H1 (cell line): ENCODE measurements at regions not wholly inside any gene's neighbourhood (a gene's known extent, or its start where the extent isn't known, plus 50 kb on each side); places are given as distances from the start of the nearest gene placed in this dataset.

Experiments used
- CTCF ChIA-PET: fragments of 300-600 bp; sonication (Branson Sonifier 250); formaldehyde crosslinking; loops from one replicate; lab custom pipeline; 2021; ENCODE audit not compliant: partially characterized antibody; lab: Charles Lee
- POLR2A ChIA-PET: fragments of 300-600 bp; sonication (Branson Sonifier 250); formaldehyde crosslinking; loops from one replicate; lab custom pipeline; 2021; ENCODE audit warnings: inconsistent platforms; ENCODE audit not compliant: partially characterized antibody; lab: Charles Lee
- DNase-seq, 2 experiments: peaks; one replicate each; pipeline versions ENCODE4 v3.0.0 to v3.0.0-alpha.2; 2010 to 2022; ENCODE audit warnings: low spot score in 2 of 2, low read depth in 1 of 2, mixed read lengths in 1 of 2
- FAIRE-seq: peaks from 2 replicates; lab custom pipeline; 2011; peaks lifted over from hg19 to GRCh38; lab: Jason Lieb, UNC
- H2AFZ ChIP-seq: 2 replicates; pipeline ENCODE4 v1.8.1; 2012; ENCODE audit warnings: low read length, inconsistent platforms
- H2AK5ac ChIP-seq: 2 replicates; pipeline ENCODE4 v1.6.1; 2013; ENCODE audit warnings: low read depth, low read length
- H2BK120ac ChIP-seq: replicated peaks from 2 replicates; pipeline ENCODE3; 2013; ENCODE audit warnings: low read depth, low read length, inconsistent platforms
- H2BK12ac ChIP-seq: 2 replicates; pipeline ENCODE4 v1.6.1; 2013; ENCODE audit warnings: low read depth, low read length
- H2BK15ac ChIP-seq: 2 replicates; pipeline ENCODE4 v1.6.1; 2013; ENCODE audit warnings: low read length
- H2BK20ac ChIP-seq: 2 replicates; pipeline ENCODE4 v1.6.1; 2013; ENCODE audit warnings: low read length
- H2BK5ac ChIP-seq: 2 replicates; pipeline ENCODE4 v1.6.1; 2013; ENCODE audit warnings: low read depth, low read length
- H3K14ac ChIP-seq: 2 replicates; pipeline ENCODE4 v1.6.1; 2013; ENCODE audit warnings: inconsistent platforms; ENCODE audit not compliant: insufficient read length
- H3K18ac ChIP-seq: 2 replicates; pipeline ENCODE4 v1.6.1; 2013; ENCODE audit warnings: low read length; ENCODE audit errors: extremely low read depth
- H3K23ac ChIP-seq: 2 replicates; pipeline ENCODE4 v1.6.1; 2013; ENCODE audit warnings: inconsistent platforms; ENCODE audit not compliant: insufficient read length
- H3K23me2 ChIP-seq: 2 replicates; pipeline ENCODE4 v1.6.1; 2013; ENCODE audit warnings: low read depth, low read length
- H3K27ac ChIP-seq: 2 replicates; pipeline ENCODE4 v1.6.1; 2011; ENCODE audit warnings: low read depth, low read length, inconsistent platforms
- H3K27me3 ChIP-seq, 4 experiments: replicated peaks in 1 of 4; 1 replicate in 1 of 4; 2 replicates in 3 of 4; pipeline versions ENCODE4 v1.6.1 to v1.8.1; 2011 to 2013; ENCODE audit warnings: low read length in 3 of 4, mild to moderate bottlenecking in 3 of 4, inconsistent platforms in 2 of 4, mixed read lengths in 2 of 4, moderate library complexity in 1 of 4; ENCODE audit not compliant: control insufficient read depth in 3 of 4, insufficient read depth in 3 of 4; ENCODE audit errors: extremely low read depth in 1 of 4
- H3K36me3 ChIP-seq, 4 experiments: 2 replicates each; pipeline versions ENCODE4 v1.6.1 to v1.8.1; 2011 to 2013; ENCODE audit warnings: mild to moderate bottlenecking in 4 of 4, low read length in 3 of 4, moderate library complexity in 2 of 4, control low read depth in 1 of 4, inconsistent platforms in 1 of 4; ENCODE audit not compliant: insufficient read depth in 4 of 4, control insufficient read depth in 2 of 4
- H3K4ac ChIP-seq: replicated peaks from 2 replicates; pipeline ENCODE3; 2013; ENCODE audit warnings: low read length, low read depth, mixed read lengths, inconsistent platforms; ENCODE audit not compliant: insufficient read length
- H3K4me1 ChIP-seq, 4 experiments: replicated peaks in 1 of 4; 1 replicate in 1 of 4; 2 replicates in 3 of 4; pipeline versions ENCODE4 v1.6.1 to v1.8.1; 2011 to 2013; ENCODE audit warnings: low read length in 3 of 4, inconsistent platforms in 2 of 4, mixed read lengths in 1 of 4; ENCODE audit not compliant: insufficient read depth in 4 of 4, control insufficient read depth in 3 of 4
- H3K4me2 ChIP-seq, 2 experiments: 2 replicates each; pipeline versions ENCODE4 v1.6.1 to v1.8.1; 2011 to 2013; ENCODE audit warnings: low read depth in 2 of 2, low read length in 2 of 2, control low read depth in 1 of 2, inconsistent platforms in 1 of 2, mild to moderate bottlenecking in 1 of 2; ENCODE audit not compliant: insufficient read depth in 1 of 2
- H3K4me3 ChIP-seq, 4 experiments: fragments of 200-600, 300-600 bp in 1 of 4; sonication (generic), shearing (Covaris generic), sonication (Bioruptor Twin) in 1 of 4; 2 replicates each; pipeline versions ENCODE4 v1.5.1 to v1.8.1; 2011 to 2016; ENCODE audit warnings: low read length in 4 of 4, low read depth in 3 of 4, control low read depth in 2 of 4, inconsistent platforms in 2 of 4, mild to moderate bottlenecking in 2 of 4, mixed read lengths in 1 of 4, moderate library complexity in 1 of 4; ENCODE audit not compliant: insufficient read depth in 2 of 4; ENCODE audit errors: extremely low read depth in 1 of 4
- H3K56ac ChIP-seq: replicated peaks from 2 replicates; pipeline ENCODE3; 2013; ENCODE audit warnings: low read depth, mild to moderate bottlenecking, mixed read lengths, low read length, inconsistent platforms; ENCODE audit not compliant: insufficient read length
- H3K79me1 ChIP-seq: 2 replicates; pipeline ENCODE4 v1.6.1; 2013; ENCODE audit warnings: low read depth, low read length, control low read depth
- H3K79me2 ChIP-seq, 2 experiments: 2 replicates each; pipeline versions ENCODE4 v1.6.1 to v1.8.1; 2012 to 2013; ENCODE audit warnings: low read length in 2 of 2, mild to moderate bottlenecking in 2 of 2, inconsistent platforms in 1 of 2; ENCODE audit not compliant: insufficient read depth in 2 of 2, control insufficient read depth in 1 of 2
- H3K9ac ChIP-seq, 4 experiments: replicated peaks in 1 of 4; 1 replicate in 1 of 4; 2 replicates in 3 of 4; pipeline versions ENCODE4 v1.6.1 to v1.8.1; 2011 to 2013; ENCODE audit warnings: low read depth in 3 of 4, low read length in 3 of 4, control low read depth in 2 of 4, mild to moderate bottlenecking in 2 of 4, moderate library complexity in 2 of 4, inconsistent platforms in 1 of 4; ENCODE audit errors: extremely low read depth in 1 of 4
- H3K9me3 ChIP-seq, 2 experiments: 2 replicates each; pipeline versions ENCODE4 v1.6.1 to v1.8.1; 2012 to 2013; ENCODE audit warnings: mild to moderate bottlenecking in 2 of 2, moderate library complexity in 2 of 2, control low read depth in 1 of 2, inconsistent platforms in 1 of 2, low read depth in 1 of 2, low read length in 1 of 2, mixed read lengths in 1 of 2; ENCODE audit not compliant: insufficient read depth in 2 of 2
- H4K20me1 ChIP-seq, 2 experiments: replicated peaks in 1 of 2; 2 replicates each; pipeline versions ENCODE3 to v1.8.1; 2011 to 2013; ENCODE audit warnings: inconsistent platforms in 2 of 2, low read length in 2 of 2, mild to moderate bottlenecking in 1 of 2; ENCODE audit not compliant: insufficient read depth in 2 of 2, control insufficient read depth in 1 of 2
- H4K5ac ChIP-seq: 2 replicates; pipeline ENCODE4 v1.6.1; 2013; ENCODE audit warnings: low read length, low read depth, mixed read lengths, inconsistent platforms; ENCODE audit not compliant: insufficient read length
- H4K8ac ChIP-seq: 2 replicates; pipeline ENCODE4 v1.8.0; 2013; ENCODE audit warnings: mild to moderate bottlenecking, moderate library complexity, low read length, inconsistent platforms; ENCODE audit not compliant: insufficient read depth; ENCODE audit errors: extremely low read depth
- H4K91ac ChIP-seq: replicated peaks from 2 replicates; pipeline ENCODE3; 2013; ENCODE audit warnings: low read length, mixed read lengths, inconsistent platforms; ENCODE audit not compliant: insufficient read length
- RAD21 ChIP-seq, 2 experiments: IDR thresholded peaks in 1 of 2; conservative IDR thresholded peaks in 1 of 2; 2 replicates each; pipeline ENCODE4 v1.6.1; 2011; ENCODE audit warnings: low read depth in 2 of 2, low read length in 2 of 2, improper control_type of control experiment in 1 of 2, inconsistent platforms in 1 of 2, mild to moderate bottlenecking in 1 of 2, moderate library complexity in 1 of 2
- TCF12 ChIP-seq: IDR thresholded peaks from 2 replicates; pipeline ENCODE4 v1.6.1; 2011; ENCODE audit warnings: low read depth, mild to moderate bottlenecking, low read length
- WGBS, 2 experiments: shearing (Covaris generic) in 1 of 2; methylation state at CpG; one replicate each; pipeline versions ENCODE4 v1.1.6 to v1.1.7; 2013 to 2015; ENCODE audit warnings: low lambda C conversion rate in 2 of 2, mixed read lengths in 2 of 2, inconsistent platforms in 1 of 2, low coverage in 1 of 2, missing lambda C conversion rate in 1 of 2; ENCODE audit not compliant: insufficient replicate concordance in 2 of 2, insufficient coverage in 1 of 2, insufficient read length in 1 of 2; ENCODE audit errors: extremely low coverage in 1 of 2, missing lambda C conversion rate in 1 of 2; 5-methylcytosine and 5-hydroxymethylcytosine counted together

- Histone ChIP-seq H3K4me2 (no peak overlapping the region), H4K91ac (no peak overlapping the region), H2BK120ac (no peak overlapping the region), H3K18ac (no peak overlapping the region), H3K9ac (no peak overlapping the region), H2BK12ac (no peak overlapping the region), H3K27me3 (no peaks in the 10 kb centered on the region), H3K27ac (no peak overlapping the region), H3K56ac (no peak overlapping the region), H3K14ac (no peak overlapping the region), H2AK5ac (no peak overlapping the region), H3K79me2 (no peaks in the 10 kb centered on the region), H3K4me3 (no peak overlapping the region), H3K4ac (no peak overlapping the region), H2AFZ (no peak overlapping the region), H3K36me3 (no peaks in the 10 kb centered on the region), H3K23me2 (peaks cover 2% of the 10 kb centered on the region; the same call in 1 of the 2 replicates), H2BK5ac (no peak overlapping the region), H2BK15ac (no peak overlapping the region), H3K9me3 (no peaks in the 10 kb centered on the region), H4K20me1 (no peaks in the 10 kb centered on the region), H3K79me1 (no peaks in the 10 kb centered on the region), H4K8ac (no peak overlapping the region), H3K23ac (no peak overlapping the region), H3K4me1 (no peaks in the 10 kb centered on the region), H2BK20ac (no peak overlapping the region), H4K5ac (no peak overlapping the region)
- FAIRE-seq (no peak), DNase-seq (no peak)
- ChIA-PET CTCF (interaction anchor here (2.0 kb wide), 1 partner anchor 351 kb away, joined by 7 read pairs; no protein-coding TSS in a partner anchor), POLR2A (no interaction called here)
- 82% methylated on average over 2 of the region's 2 CpGs; no CpG with 5 or more reads in 1 of the 2 experiments for WGBS, 2 experiments
- no peak for TF ChIP-seq TCF12
- peak in 1 of 2 experiments; percentile 24; a peak in 2 of 4 replicates for TF ChIP-seq RAD21 (IDR thresholded peaks at IDR 0.05 in 1 of 2, conservative IDR thresholded peaks at IDR 0.05 in 1 of 2; ENCODE audit: low read depth in 2 of 2, low read length in 2 of 2)
These were observed 282.9 kb upstream of the PKDCC start for GRCh38 chr2:41764919-41765318.
